Body of pancreas (tissue), 4 donors: ENCODE measurements at regions not wholly inside any gene's neighbourhood (a gene's known extent, or its start where the extent isn't known, plus 50 kb on each side); places are given as distances from the start of the nearest gene placed in this dataset.

Source experiments
- POLR2A ChIP-seq, 3 donors: fragments of 450-650 bp; IDR thresholded peaks; one replicate each; pipeline ENCODE4 v1.6.1; 2016; ENCODE audit warnings: antibody characterized with exemption in 3 of 3, mild to moderate bottlenecking in 2 of 3
- TF ChIP-seq, protein P1 (sequence below), 7 experiments: fragments of 450-650 bp in 4 of 7; fragments of 200-600 bp in 3 of 7; sonication (generic) in 3 of 7; IDR thresholded peaks; one replicate each; pipeline ENCODE4 v1.5.1; 2016 to 2019; ENCODE audit warnings: antibody characterized with exemption in 7 of 7

- TF ChIP-seq, protein P1, sequence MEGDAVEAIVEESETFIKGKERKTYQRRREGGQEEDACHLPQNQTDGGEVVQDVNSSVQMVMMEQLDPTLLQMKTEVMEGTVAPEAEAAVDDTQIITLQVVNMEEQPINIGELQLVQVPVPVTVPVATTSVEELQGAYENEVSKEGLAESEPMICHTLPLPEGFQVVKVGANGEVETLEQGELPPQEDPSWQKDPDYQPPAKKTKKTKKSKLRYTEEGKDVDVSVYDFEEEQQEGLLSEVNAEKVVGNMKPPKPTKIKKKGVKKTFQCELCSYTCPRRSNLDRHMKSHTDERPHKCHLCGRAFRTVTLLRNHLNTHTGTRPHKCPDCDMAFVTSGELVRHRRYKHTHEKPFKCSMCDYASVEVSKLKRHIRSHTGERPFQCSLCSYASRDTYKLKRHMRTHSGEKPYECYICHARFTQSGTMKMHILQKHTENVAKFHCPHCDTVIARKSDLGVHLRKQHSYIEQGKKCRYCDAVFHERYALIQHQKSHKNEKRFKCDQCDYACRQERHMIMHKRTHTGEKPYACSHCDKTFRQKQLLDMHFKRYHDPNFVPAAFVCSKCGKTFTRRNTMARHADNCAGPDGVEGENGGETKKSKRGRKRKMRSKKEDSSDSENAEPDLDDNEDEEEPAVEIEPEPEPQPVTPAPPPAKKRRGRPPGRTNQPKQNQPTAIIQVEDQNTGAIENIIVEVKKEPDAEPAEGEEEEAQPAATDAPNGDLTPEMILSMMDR (IDR thresholded peaks at IDR 0.05): no peak
- no peak for TF ChIP-seq POLR2A (IDR thresholded peaks at IDR 0.05)
Measured at GRCh38 chr17:59451706-59452105, 113.7 kb upstream of the DHX40 start.
